Superior temporal gyrus (tissue), 1 donor: ENCODE measurements at regions not wholly inside any gene's neighbourhood (a gene's known extent, or its start where the extent isn't known, plus 50 kb on each side); places are given as distances from the start of the nearest gene placed in this dataset.
A peak's percentile ranks its signal among the peaks of the same experiment; 100 is the strongest.
"Not testable (repeated sequence)": the region's sequence is repeated elsewhere in the genome, so short reads cannot be mapped to it uniquely, and the experiment has no call there.

ENCODE experiments used
- DNase-seq: peaks from one replicate; pipeline ENCODE4 v3.0.0-alpha.2; 2016; ENCODE audit errors: extremely low spot score

DNA sequence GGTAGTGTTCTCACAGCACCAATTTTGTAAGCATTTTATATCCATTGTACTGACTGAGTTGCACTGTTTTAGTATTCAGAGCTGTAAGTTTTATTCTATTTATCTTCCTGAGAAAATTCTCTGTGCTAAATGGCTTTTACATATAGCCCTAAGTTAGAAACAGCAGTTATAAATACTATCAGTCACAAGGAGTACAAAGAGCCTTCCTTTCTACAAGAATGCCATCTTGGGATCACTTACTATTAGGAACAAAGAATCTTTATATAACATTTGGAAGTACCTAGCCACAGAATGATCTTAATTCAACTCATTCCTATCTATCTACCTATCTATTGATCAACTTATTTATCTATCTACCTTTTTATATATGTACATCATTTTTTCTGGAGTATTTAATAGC lies 423.9 kb upstream of the RGS18 start:
- DNase-seq = peak; percentile 30

DNA sequence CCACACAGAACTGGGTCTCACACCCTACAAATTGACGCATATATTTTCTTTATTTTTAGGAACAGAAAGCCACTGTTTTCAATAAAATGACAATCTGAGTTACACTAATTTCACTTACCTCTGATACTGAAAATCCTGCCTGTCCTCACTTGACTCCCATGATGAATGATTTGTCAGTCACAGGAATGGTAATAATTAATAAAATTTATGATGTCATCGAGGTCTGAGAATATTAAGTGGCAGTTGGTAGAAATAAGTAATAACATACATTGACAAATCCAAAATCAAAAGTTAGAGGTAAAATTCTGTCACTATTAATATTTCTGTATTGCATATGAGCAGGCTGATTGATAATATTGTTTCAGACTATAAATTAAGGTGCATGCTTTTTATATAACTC lies 418.7 kb upstream of the RGS18 start:
- DNase-seq = no peak

DNA sequence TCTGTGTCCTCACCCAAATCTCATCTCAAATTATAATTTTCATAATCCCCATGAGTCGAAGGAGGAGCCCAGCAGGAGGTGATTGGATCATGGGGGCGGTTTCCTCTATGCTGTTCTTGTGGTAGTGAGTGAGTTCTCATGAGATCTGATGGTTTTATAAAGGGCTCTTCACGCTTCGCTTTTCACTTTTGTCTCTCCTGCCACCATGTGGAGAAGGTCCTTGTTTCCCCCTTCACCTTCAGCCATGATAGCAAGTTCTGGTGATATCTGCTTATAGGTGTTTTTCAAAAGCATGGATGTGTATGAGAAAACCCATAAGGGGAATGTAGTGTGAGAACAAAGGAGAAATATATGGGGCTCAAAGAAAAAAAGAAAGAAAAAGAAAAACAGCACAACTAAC lies 405.9 kb upstream of the RGS18 start:
- DNase-seq = no peak

DNA sequence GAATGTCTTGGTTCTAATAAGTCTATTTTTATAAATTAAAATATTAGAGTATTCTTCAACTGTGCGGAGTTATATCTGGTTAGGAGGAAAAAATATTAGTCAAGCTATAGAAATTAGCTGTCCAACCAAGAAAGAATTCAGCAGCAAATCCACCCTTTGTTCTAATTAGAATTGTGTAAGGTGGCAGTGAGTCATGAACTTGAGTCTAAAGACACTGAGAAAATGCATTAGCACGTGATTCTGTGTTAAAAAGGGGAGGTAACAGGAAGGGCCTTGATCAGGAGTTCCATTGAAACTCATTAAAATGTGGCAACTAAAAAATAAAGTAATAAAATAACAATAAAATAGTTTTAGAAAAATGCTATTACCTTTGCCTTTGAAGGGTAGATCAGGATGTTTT lies 398.2 kb upstream of the RGS18 start:
- no peak for DNase-seq

DNA sequence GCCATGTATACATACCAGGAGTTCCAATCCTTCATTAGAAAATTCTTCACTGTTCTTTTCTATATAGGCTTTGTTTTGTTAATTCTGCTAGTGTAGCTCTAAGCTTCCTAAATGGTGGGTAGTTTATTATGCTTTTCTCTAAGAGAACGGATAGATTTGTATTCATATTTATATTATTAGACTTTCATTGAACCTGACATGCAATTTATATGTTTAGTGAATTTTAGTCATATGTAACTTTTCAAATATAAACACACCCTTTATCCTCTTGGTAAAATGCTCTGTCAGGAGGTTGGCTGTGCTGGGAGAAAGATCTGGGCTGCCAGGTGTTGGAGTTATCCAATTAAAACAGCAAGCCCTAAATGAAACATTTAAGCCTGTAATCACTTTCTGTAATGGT lies 369.7 kb upstream of the RGS18 start:
- no peak for DNase-seq

DNA sequence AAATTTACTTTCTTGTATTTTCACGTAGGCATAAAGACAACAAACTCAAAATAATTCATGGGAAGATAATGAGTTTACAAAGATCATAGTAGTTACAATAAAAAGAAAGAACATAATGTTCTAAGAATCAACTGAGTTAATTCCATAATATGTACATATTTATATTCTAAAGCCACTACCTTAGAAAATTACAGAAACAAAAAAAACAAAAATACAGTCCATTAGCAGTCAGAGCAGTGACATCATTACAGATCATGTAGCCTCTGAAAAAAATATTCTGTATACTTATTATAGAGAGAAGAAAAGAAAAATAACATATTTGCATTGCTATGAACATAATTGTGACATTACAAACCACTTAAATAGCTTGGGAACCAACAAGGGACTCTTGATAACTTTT lies 360.1 kb upstream of the RGS18 start:
- no peak for DNase-seq

DNA sequence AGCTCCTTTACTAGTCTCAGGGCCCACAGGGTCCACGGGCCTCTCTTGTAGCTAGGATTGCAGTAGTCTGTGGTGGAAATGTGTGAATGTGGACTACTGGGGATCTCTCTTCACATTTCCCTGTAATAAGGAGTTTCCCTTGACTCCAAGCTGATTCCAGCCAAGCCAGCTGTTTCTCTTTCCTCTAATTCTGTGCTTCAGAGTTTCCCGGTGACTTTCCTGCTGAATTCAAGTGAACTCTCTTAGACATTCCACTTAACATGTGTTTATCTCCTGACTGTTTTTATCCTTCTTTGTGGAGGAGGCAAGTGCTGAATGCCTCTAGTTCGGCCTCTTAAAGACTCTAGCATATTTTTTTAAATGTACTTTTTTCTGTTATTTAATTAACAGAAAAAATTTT lies 354.0 kb upstream of the RGS18 start:
- no peak for DNase-seq

DNA sequence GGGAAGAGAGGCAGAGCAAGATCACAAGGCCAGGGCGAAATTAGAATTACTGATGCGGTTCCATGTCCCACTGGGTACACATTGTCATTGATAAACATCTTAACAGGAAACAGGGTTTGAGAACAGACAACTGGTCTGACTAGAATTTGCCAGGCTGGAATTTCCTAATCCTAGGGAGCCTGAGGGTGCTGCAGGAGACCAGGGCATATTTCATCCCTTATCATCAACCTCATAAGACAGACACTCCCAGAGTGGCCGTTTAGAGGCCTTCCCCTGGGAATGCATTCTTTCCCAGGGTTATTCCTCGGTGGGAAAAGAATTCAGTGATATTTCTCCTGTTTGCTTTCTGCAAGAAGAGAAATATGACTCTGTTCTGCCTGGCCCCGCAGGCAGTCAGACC lies 344.7 kb upstream of the RGS18 start:
- DNase-seq = not testable (repeated sequence)

DNA sequence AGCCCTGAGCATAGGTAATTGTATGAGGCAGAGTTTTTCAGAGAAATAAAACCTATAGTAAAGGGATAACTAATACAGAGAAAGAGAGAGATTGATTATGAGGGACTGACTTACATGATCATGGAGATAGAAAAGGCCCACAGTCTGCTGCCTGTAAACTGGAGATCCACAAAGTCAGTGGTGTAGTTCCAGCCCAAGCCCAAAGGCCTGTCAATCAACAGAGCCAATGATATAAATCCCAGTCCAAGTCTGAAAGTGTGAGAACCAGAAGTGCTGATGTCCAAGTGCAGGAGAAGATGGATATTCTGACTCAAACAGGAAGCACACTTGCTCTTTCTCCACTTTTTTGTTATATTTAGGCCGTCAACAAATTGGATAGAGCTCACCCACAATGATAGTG lies 340.1 kb upstream of the RGS18 start:
- no peak for DNase-seq

DNA sequence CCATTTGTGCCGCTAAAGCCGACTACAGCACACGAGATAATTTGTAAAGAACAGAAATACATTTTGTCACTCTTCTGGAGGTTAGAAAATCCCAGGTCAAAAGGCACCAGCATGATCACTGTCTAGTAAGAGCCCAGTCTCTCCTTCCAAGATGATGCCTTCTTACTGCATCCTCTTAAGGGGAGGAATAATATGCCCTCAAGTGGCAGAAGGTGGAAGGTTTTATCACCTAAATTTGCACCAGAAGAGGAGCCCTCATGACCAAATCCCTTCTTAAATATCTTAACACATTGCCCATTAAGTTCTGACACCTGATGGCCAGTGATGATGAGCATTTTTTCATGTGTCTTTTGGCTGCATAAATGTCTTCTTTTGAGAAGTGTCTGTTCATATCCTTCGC lies 326.7 kb upstream of the RGS18 start:
- no peak for DNase-seq

DNA sequence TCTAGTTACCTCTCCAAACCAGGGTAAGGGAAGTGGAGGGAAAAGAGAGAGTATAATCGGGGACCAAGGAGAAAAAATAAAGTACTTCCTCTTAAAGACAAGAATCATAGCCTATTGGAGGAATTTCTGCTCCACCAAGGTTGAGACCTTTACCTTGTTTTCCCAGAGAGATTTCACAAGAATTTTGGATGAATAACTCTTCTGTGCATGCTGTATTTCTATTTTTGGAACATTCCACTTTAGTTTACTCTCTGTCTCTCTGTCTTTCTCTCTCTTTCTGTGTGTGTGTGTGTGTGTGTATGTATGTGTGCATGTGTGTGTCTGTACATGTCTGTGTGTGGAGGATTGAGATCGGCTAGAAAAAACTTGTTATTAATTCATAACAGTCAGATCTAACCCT lies 318.4 kb upstream of the RGS18 start:
- DNase-seq = no peak

DNA sequence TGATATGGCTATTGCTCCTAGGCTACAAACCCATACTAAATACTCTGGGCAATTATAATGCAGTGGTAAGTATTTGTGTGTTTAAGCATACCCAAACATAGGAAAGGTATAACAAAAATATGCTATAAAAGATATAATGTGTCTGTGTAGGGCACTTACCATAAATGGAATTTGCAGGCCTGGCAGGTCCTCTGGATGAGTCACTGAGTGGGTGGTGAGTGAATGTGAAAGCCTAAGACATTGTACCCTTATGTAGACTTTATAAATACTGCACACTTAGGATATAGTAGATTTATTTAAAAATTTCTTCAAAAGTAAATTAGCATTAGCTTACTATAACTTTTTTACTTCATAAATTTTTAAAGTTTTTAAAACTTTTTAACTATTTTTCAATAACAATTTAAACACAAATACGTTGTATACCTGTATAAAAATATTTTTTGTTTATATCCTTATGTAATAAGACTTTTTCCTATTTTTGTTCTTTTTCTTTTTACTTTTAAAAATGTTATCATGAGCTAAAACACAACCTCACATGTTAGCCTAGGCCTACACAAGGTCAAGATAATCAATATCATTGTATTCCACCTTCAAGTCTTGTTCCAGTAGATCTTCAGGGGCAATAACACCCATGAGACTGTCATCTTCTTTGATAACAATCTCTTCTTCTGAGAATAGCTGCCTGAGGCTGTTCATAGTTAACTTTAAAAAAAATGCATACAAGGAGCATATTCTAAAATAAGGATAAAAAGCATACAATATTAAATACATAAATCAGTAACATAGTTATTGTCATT lies 306.3 kb upstream of the RGS18 start:
- DNase-seq = peak; percentile 29

DNA sequence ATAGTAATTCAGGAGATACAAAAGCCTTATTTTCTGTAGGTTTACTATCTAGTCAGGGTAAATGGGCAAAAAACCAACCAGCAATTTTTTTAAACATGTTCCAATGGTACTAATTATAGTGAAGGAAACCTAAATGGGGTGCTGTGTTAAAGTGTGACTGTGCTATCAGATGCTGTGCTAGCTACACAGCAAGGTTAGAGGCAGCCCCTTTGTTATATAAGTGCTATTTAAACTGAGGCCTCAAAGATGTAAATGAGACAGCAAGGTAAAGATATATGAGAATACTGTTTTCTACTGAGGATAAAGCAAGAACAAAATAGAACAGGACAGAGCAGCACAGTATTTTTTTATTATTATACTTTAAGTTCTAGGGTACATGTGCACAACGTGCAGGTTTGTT lies 305.4 kb upstream of the RGS18 start:
- DNase-seq = no peak

DNA sequence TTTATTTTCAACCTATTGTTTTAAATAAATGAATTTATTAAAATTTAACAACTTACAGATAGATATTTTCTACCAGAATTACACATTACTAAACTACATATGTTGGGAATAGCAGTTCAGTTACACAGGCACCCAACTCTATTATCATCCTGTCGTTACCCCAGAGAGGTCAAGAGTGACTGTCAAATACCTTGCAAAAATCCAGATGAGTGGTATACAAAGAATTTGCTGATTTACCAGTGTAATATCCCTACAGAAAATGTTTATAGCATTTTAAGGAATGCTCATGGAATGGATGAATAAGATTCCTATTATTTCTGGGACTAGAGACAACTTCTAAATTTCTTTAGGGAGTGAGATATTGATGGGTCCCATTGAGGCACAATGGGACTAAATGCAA lies 300.7 kb upstream of the RGS18 start:
- no peak for DNase-seq

DNA sequence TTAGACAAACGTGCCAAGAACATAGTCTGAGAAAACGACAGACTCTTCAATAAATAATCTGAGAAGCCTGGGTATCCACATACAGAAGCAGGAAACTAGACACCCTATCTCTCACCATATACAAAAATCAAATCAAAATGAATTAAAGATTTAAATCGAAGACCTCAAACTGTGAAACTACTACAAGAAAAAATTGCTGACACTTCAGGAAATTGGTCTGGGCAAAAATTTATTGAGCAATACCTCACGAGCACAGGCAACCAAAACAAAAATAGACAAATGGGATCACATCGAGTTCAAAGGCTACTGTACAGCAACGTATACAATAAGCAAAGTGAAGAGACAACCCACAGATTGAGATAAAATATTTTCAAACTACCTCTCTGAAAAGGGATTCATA lies 292.8 kb upstream of the RGS18 start:
- no peak for DNase-seq

DNA sequence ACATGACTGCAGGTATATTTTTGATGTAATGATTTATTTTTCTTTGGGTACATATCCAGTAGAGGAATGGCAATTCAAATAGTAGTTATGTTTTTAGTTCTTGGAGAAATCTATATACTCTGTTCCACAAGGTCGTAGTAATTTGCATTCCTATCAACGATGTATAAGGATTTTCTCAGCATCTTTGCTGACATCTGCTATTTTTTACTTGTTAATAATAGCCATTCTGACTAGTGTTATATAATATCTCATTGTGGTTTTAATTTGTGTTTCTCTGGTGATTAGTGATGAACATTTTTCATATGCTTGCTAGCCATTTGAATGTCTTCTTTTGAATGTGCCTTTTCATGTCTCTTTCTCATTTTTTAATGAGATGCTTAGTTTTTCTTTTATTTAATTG lies 292.1 kb upstream of the RGS18 start:
- no peak for DNase-seq

DNA sequence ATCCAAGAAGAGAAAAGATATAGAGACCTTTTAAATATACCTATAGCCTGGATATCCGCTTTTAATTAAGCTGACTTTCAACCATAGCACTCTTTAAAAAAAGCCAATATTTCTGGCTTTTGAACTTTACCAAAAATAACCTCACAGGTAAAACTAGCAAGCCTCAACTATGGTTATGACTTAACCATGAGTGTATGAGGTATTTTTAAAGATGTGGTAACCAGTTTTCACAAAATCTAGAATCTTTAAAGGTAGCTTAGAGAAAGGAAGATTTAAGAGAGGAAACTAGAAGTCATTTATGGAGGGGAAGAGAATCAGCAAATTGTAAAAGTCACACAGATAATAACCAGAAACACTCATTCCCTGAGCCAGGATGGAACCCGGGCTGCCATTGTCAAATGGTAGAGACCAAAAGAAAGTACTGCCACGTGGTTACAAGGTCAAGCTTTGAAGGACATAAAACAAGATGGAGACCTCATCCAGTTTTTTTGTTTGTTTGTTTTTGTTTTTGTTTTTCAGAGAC lies 288.4 kb upstream of the RGS18 start:
- DNase-seq = no peak

DNA sequence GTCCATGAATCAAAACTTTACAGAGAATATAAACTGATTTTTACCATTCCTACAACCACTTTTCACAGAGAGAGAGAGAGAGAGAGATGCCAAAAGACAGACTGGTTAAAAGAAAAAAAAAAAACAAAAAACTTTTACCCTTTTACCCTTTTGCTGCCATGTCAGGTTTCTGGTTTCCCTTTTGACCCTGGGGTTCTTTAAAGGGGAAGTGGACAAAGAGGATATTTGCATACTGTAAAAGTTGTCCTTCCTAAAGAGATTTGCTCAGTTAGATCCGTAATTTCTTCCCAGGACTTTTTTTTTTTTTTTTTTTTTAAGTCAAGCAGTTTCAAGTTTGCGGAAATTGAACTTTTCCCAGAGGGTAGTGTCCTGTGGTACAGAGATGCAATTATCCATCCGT lies 287.8 kb upstream of the RGS18 start:
- no peak for DNase-seq

DNA sequence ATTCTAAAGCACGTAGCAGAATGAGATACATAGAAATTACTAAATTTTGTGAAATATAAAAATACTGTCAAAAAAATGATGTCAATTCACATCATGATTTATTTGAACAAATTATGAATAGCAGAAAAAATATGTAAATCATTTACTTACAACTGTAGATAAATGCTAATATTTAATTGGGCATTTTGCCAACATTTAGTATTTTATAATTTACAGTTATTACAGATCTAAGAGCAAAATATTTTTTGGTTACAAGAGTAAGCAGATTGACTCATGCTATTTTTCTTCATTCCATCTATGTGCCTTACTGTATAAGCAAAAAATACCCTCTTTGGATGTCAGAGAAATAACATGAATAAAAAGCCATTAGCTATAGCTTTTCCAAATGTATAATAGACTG lies 282.3 kb upstream of the RGS18 start:
- no peak for DNase-seq

DNA sequence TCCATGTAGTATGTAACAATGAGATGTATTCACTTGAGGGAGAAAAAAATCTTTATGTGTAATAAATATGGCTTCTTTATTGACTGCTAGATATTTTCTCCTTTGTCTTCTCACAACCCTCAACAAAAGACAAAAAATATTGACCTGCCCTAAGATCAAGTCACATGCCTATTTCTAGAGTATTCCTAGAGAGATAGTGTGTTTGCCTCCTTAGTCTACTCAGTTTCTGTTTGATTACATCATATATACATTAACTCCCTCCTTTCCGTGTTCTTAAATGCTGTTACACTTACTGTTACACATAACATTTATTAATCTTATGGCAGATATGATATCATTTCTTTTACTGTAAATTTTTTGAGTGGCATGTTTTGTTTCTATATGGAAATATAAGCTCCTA lies 281.6 kb upstream of the RGS18 start:
- DNase-seq = no peak

DNA sequence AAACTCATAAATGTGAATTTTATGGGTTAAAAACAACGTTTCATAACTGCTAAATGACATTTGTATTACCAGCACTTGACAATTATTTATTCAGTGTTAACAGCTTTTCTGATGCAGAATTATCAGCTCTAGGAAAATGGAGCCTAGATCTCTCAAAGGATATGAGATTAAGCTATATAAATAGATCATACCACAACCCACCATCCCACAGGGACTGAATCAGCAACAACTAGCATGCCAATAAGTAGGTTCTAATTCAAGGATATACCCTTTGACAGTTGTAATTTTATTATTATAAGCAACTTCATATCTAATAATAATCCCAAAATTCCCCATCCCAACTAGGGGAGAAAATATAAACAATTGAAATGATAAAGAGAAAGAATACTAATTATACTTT lies 275.4 kb upstream of the RGS18 start:
- no peak for DNase-seq

DNA sequence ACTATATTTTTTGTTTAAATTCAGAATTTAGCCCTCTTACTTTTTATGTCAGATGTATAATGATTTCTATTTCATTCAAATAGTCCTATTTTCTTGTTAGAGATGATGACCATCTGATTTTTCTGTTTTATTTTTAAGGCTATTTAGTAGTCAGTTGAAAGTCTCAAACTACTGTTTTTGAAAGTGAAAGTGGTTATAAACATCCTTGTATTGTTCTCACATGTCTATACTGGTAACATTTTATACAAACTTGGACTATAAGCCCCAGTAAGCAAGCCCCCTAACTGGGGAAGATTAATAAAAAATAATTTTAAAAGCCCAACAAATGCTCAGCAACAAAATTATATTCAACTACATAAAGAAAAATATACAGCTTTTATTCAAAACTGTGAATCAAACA lies 271.3 kb upstream of the RGS18 start:
- DNase-seq = no peak

DNA sequence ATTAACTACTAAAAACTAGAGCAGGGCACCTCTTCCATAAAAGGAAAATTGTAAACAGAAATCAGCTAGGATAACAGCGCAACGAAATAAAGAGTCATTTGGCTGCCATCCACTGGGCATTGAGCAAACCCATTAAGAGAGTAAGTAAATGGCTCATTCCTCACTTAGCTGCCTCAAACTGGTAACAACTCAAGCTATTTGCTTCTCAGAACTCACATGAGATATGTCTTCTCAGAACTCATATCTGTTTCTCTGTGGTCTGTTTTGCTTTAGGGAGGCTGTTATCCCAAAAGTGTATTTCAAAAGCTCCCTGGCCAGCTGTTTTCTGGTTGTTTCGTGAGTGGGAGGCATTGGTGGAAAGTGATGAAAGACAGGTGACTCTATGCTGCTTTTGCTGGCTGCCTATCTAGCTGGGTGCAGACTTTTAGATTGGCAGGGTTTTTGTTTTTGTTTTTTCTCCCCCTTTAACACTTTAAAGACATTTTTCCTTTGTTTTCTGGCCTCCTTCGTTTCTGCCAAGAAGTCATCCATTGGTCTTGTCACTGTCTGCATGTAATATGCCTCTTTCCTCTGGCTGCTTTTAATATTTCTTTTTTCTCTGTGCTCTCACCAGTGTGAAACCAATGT lies 269.2 kb upstream of the RGS18 start:
- no peak for DNase-seq

DNA sequence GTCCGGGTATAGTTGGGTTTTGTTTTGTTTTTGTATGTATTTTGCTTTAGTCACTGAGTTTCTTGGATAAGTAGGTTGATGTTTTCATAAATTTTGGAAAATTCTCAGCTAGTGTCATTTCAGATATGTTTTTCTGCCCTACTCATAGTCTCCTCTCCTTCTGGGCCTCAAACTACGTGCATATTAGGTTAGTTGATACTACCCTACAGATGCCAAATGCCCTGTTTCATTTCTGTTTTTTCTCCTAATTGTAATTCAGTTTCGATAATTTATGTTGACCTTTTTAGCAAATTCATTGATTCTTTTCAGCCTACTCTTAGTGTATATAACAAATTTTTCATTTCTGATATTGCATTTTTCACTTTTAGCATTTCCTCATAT lies 268.6 kb upstream of the RGS18 start:
- DNase-seq = no peak
